Activated effector memory CD4-positive, alpha-beta T cell treated with Interleukin-2 at 50 U/mL for 16 hours (primary cell): ENCODE measurements at regions not wholly inside any gene's neighbourhood (a gene's known extent, or its start where the extent isn't known, plus 50 kb on each side); places are given as distances from the start of the nearest gene placed in this dataset.
"Not testable (repeated sequence)": the region's sequence is repeated elsewhere in the genome, so short reads cannot be mapped to it uniquely, and the experiment has no call there.

Experiments used
- DNase-seq: peaks from one replicate; pipeline ENCODE4 v3.0.0-alpha.2; 2020

DNA sequence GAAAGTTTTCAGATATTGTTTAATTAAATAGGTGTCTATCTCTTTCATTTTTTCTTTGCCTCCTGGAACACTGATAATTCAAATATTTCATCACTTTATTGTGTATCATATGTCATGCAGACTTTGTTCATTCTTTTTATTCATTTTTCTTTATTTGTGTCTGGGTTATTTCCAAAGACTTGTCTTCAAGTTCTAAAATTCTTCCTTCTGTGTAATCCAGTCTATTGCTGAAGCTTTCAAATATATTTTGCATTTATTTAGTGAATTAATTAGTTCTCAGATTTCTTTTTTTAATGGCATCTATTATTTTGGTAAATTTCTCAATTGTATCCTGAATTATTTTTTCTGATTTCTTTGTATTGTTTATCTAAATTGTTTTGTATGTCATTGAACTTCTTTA is 70.1 kb downstream of the ZNF330 start:
- no peak for DNase-seq

DNA sequence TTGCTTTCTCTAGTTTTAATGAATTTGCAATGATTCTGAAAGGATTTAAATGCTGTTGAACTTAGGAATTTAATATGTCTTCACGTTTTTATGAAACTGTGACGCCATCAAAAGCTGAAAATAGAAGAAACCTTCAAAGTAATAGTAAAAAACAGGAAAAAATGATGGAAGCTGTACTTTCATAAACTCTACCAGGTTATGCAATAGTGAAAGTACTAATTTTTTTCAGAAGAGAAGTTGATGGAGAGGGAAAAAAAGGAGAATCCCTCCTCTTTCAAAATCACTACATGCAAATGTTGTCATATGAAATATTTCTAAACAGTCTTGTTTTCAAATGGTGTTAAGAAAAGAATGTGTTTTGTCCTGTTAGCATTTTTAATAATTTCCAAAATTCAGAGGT is 73.6 kb downstream of the ZNF330 start:
- no peak for DNase-seq

DNA sequence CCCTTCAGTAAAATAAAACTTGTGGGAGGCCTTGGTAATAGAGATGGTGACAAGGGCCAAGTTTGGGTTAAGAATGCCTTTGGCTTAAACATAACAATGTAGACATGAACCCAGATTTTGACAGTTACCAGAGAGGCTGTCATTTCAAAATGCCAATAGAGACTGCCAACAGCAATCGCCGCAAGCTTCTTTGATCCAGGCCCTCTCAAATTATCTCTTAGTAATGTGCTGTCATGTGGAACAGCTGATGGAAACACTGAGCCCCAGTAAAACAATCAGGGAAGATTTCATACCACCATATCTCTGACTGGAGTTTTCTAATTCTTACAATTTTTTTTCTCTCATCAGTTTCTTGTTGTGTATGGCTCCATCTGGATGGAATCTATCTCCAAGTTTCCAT is 80.5 kb downstream of the ZNF330 start:
- no peak for DNase-seq

DNA sequence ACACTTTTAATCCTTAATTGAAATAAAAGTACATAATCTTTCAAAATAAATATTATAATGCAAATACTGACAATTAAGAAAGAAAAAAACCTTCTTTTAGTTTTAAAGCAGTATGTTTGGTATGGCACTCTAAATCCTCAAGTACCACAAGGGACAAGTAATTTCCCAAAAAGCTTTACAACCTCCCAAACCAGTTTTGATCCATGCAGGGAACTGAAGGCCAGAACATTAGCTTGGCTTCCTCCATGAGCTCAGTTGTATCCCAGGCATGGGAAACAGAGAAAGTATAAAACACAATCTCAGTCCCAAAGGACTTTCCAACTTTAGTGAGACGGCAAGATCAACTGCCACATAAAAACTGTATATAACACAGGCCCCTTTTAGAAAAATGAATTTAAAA is 82.2 kb downstream of the ZNF330 start:
- no peak for DNase-seq

DNA sequence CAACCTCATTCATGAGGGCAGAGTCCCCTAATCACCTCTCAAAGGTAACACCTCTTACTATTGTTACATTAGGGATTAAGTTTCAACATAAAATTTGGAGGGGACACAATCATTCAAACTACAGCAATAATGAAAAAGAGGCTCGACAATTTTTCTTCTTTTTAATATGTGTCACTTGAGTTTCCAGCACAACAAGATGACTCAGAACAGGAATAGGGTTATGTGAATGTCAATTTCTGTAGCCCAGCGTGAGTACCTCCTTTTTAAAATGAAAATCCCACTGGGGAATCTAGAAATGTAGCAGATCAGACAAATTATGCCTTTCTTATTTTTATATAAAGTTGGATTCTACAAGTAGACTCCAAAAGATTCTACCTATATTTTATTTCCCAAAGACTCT is 83.7 kb downstream of the ZNF330 start:
- no peak for DNase-seq

DNA sequence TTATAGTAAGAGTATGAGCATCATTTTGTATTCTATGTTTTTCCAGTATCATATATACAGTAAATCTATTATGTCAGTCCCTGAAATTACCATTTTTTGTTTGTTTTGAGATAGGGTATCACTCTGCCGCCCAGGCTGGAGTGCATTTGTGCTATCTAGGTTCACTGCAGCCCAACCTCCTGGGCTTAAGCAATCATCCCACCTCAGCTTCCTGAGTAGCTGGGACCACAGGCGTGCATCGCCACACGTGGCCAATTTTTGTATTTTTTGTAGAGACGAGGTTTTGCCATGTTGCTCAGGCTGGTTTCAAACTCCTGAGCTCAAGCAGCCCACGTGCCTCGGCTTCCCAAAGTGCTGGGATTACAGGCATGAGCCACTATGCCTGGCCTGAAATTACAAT is 85.6 kb downstream of the ZNF330 start:
- no peak for DNase-seq

DNA sequence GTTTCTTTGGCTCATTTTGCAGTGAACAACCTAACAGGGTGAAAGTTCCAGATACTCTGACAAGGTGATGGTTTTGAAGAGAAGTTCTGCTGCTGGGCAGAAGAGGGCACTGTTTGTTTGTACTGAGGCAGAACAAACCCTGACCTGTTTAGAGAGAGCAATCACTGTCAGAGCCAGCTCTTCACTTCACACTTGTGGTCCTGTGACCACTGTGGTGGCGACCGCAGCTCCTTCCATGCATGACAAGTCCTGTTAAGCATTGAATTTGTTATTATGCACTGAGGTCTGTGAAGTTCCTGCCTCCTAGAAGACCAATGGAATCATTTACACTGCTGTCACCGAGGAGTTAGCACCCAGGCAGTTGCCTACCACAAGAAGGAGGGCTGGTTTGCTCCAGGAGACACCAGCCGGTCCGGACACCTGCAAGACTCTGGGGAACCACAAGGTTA is 86.6 kb downstream of the ZNF330 start:
- DNase-seq, result peak; percentile 33

DNA sequence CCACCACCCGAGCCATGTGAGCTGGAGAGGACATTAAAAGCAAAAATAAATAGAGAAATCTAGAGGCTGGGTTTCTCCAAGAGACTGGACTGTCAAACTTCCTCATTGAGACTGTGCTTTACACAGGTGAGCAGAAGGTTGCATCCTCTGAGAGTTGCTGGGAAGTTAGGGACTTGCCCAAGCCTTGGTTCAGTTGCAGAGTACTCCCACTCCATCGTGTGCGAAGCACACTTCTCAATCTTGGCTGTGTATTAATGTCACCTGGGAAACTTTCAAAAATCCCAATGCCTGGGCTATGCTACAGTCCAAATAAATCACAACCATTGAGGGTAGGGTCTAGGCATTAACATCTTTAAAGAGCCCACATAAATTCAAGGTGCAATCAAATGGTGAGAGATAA is 89.2 kb downstream of the ZNF330 start:
- DNase-seq, result no peak

DNA sequence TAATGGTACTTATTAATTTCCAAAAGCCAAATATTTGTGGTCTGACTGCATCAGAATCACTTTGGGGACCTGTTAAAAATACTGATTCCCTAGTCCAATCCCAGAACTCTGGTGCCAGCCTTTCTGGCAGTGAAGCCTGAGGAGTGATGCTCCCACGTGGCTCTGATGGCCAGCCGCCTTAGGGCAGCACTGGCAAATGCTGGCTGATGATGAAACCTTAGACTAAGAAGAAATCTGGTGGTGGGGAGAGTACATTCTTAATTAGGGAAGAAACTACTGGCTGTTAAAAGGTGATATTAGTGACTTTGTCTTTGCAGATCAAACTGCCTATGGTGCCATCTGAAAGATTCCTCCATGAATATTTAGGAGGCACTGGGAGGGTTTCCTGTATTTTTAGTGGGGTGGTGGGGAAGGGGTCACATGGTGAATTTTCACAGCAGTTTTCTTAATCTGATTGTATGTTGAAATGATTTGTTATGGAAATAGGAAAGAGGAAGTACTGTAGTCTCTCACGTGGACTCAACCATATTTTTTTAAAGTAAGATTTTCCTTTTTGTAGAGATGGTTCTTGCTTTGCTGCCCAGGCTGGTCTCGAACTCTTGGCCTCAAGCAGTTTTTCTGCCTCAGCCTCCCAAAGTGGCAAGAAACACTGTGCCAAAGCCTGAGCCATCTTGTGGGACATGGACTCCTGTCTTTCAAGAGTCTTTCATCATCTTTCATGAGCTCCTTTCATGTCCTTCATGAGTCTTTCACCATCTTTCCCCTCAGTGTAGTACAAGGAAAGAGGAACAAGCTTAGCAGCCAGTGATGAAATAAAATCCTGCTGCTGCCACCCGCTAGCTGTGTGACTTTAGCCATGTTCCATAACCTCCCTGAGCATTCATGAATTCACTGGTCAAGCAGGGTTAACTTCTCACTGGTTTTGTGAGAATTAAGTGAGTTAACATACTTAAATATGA is 90.8 kb downstream of the ZNF330 start:
- DNase-seq, result no peak

DNA sequence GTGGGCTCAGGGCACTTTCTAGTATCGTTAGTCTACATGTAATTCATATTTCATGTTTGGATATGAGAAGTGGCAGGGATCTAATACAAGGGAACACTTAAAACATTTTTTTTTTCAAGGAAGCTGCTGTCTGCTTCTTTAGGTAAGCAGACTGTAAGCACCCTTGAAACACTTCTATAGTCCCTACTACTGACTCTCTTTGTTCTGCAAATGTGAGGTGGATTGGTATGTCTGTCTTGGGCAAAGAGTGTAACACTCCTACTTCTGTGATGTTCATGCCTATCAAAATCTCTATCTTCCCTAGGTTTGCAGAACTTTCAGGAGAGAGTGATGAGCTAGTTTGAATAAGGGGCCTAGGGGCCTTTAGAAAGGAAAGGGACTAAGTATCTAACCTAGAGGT is 93.9 kb downstream of the ZNF330 start:
- no peak for DNase-seq

DNA sequence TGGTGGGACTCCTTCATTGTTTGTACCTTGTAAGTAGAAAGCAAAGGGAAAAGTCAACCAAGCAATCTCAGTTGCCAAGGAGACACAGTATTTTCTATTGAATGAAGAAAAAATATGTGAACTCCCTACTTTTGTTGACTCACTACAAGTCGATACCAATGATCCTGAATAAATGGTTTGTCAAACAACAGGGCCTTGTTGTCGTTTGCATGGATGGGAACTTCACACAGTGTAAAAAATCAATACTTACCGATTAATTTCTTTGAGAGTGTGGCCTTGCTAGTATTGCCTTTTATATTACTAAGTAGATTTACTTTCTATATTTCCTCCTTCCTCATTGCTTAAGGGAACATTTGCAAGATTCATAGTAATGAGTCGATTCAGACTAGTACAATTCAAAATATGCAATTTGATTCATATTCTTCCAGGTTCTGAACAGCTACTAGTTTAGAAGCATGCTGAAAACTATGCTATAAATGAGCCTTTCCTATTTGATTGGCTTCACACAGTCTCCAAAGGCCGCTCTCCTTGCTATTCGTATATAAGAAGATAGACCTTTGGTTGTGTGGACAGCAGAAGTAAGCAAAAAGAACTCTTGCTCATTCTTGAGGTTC is 108.0 kb downstream of the ZNF330 start:
- DNase-seq, result no peak

DNA sequence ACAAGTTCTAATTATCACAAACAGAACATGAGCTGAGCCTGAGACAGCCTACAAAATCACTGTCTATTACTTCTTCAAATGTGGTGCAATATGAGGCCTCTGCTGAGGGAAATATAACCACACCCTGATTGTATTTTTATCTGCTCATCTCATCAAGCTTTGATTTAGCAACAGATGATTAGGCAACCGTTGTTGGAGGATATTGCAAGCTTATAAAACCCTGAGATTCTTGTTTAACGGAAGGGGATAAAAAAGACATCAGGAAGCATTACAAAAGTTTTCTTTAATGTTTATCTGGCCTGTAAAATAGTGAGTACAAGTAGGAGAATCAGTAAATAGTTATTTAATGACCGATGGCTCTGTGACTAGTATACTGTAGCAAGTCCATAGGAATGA is 108.5 kb downstream of the ZNF330 start:
- no peak for DNase-seq

DNA sequence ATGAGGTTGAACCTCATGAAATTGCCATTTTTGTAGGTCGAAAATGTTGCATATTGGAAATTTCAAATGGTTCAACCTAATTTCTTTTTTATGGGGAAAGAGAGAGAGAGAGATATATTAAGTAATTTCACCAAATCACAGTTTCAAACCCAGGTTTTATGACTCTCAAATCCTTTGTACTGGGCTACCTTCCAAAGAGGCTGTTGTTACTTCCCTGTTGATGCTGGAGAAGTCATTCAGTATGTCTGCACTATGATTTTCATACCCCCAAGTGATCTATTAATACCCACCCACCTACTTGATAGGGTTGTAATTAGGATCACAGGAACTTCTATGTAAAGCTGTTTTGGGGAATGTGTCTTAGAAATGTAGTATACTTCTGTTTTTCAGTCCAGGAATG is 109.9 kb downstream of the ZNF330 start:
- no peak for DNase-seq

DNA sequence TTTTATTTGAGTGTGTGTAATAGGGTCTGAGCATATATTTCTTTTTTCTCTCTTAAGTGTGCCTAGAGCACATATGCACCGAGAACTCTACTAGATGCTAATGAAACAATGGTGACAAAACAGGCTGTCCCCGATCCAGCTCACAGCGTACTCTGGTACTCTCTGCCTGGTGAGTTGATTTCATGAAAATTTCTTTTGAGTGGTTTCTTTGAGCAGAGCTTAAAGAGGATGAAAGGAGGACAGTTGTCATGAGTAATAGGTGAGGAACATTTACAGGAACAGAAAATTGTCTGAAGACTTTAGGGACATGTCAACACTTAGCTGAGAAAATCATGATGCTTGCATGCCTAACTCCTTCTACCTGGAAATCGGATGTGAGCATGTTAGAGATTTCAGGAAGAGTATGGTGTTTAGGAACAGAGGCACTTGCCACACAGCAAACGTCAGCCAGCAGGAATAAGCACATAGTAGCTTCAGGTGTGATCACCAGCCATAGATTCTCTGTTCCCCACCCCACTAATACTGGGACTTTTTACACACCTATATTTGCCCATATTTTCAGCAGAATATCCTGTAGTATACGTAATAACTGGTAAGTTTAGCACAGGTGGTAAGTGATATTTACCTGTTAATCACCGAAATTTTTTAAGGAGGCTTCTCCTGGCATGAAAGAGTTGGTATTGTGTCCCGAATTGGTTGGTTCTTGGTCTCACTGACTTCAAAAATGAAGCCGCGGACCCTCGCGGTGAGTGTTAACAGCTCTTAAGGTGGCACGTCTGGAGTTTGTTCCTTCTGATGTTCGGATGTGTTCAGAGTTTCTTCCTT is 111.1 kb downstream of the ZNF330 start:
- DNase-seq, result no peak

DNA sequence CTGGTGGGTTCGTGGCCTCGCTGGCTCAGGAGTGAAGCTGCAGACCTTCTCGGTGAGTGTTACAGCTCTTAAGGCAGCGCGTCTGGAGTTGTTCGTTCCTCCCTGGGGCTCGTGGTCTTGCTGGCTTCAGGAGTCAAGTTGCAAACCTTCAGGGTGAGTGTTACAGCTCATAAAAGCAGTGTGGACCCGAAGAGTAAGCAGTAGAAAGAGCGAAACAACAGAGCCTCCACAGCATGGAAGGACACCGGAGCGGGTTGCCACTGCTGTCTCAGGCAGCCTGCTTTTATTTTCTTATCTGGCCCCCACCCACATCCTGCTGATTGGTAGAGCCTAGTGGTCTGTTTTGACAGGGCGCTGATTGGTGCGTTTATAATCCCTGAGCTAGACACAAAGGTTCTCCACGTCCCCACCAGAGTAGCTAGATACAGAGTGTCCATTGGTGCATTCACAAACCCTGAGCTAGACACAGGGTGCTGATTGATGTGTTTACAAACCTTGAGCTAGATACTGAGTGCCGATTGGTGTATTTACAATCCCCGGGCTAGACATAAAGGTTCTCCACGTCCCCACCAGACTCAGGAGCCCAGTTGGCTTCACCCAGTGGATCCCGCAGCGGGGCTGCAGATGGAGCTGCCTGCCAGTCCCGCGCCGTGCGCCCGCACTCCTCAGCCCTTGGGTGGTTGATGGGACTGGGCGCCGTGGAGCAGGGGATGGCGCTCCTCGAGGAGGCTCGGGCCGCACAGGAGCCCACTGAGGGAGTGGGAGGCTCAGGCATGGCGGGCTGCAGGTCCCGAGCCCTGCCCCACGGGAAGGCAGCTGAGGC is 111.9 kb downstream of the ZNF330 start:
- not testable (repeated sequence) for DNase-seq

DNA sequence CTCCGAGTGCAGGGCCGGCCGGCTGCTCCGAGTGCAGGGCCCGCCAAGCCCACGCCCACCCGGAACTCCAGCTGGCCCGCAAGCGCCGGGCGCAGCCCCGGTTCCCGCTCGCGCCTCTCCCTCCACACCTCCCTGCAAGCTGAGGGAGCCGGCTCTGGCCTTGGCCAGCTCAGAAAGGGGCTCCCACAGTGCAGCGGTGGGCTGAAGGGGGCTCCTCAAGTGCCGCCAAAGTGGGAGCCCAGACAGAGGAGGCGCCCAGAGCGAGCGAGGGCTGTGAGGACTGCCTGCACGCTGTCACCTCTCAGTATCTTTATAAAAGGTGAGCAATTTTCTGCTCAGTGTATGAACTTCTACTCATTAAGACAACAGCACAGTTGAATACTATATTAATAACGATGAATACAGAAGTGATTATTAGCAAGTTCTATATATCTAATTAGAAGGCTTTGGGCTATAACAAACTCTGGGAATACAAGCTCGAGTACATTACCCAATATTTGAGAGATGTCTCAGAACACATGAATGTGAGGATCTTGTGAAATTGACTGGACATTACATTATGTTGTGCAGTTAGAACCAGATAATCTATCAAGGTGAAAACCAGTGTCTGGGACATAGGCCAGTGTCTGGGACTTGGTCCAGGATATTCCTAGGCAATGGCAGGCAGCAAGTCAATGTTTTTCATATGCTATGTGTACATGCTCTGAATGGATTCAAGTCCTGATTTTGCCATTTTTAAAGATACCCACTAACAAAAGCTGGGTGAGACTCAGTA is 112.9 kb downstream of the ZNF330 start:
- DNase-seq, result not testable (repeated sequence)

DNA sequence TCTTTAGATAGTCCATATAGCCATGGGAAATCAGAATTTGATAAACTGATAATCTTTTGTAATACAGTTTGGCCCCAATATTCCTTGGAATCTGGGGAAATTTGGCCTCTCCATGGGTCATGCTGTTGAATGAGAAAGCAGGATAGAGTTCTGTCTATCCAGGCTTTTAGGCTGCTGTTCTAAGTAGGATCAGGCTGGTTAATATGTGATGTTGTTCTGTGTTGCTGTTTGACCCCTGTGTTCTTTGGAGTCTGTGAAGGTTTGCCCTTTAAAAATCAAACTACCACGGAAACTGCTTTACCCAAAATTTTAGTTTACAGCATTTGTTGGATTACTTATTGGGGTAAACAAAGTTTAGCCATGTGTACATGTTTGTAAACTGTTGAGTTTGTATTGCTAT is 114.5 kb downstream of the ZNF330 start:
- no peak for DNase-seq

DNA sequence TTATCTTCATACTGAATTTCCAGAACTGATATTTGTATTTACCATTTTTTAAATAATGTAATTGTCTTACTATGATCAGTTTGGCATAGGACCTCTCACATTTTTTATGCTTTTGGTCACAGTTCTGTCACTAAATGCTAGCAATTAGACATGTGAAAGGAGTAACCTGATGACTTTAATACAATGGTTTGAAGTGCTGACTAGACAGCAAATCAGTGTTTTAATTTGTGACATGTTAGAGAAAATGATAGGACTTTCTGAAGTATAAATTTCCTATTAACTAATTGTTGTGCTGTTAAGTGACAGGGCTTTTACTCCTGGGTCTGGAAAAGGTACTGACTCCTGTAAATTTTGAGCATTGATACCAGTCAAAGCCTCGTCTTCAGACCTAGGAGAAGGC is 117.5 kb downstream of the ZNF330 start:
- DNase-seq, result no peak

DNA sequence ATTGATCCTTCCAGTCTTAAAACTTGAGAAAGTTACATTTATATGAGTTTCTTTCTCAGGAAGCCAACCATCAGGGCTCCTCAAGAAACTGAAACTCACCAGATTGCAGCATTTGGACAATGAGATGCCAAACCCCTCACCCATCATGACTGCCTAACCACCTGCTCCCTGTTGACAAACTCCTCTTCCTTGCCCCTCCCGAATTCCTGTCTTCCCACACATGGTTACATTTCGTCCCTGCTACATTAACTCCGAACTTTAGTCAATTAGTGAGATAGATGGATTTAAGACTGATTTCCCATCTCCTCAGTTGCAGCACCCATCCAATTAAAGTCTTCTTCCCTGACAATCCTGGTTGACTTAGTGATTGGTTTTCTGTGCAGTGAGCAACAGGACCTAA is 118.7 kb downstream of the ZNF330 start:
- no peak for DNase-seq

DNA sequence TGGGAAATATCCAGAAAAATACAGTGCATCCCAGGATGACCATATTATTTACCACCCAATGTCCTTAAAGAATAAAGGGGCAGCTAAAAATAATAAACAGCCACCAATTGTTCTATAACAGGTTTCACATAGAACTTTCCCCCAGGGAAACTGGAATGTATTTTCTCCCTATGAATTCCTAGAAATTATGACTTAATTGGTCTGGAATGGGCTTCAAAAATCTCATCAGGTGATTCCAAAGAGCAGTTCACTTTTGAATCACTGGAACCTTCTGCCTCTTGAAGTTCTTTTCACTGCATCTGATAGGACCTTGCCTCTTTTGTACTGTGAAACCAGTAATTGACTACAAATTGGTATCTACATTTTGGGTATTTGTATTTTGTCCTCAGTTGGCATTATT is 119.3 kb downstream of the ZNF330 start:
- no peak for DNase-seq

DNA sequence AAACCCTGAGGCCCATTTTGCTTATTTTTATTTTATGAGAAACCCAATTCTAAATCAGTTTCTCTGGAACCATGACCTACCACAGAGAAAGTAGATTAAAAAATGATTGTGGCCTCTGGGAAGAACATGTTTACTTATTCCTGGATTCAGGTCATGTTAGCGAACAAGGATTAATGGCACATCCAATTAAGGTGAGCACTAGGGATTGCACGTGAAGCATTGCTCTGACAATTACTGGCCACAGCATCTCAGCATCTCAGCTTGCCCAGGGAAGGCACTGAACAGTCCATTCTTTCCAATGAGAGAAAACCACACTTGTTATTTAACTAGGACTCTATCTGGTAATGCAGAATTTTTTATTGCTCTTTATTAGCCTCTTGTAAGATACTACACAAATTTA is 119.8 kb downstream of the ZNF330 start:
- DNase-seq, result no peak

DNA sequence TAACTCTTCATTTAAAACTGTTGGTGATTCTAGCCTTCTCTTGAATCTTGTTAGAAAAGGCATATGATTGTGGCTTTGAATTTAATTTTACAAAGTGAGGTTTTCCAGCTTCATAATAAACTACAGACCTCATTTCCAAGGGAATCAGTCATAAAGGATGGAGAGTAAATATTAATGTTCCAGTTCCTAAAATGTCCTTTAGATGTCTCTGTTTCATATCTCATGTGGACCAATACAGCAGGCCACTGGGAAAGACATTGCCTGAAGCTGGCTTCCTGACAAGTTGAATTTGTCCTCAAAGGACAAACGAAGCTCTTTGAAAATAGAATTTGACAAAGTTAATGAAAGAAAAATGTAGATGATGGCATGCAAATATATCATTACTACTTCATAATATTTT is 125.4 kb downstream of the ZNF330 start:
- DNase-seq, result no peak
